HL-60/S4 treated with phorbol 12-myristate 13-acetate at 8.2 ng/mL for 4 days and 3 days (cell line): ENCODE measurements at regions not wholly inside any gene's neighbourhood (a gene's known extent, or its start where the extent isn't known, plus 50 kb on each side); places are given as distances from the start of the nearest gene placed in this dataset.

Experiments
- in situ Hi-C: fragments of 300-500 bp; cut with MboI; formaldehyde crosslinking; loops from 2 replicates; pipeline ENCODE4 v1.15.0; 2022; ENCODE audit warnings: low sequenced_read_pairs

GRCh38 chr11:91199866-91200265 lies 977.0 kb upstream of the CHORDC1 start:
- in situ Hi-C loops = no loop called here

- in situ Hi-C loops = no loop called here
Measured at GRCh38 chr11:91194546-91194945, 971.7 kb upstream of the CHORDC1 start.

GRCh38 chr11:91188484-91188883 lies 965.6 kb upstream of the CHORDC1 start:
- in situ Hi-C loops = no loop called here

GRCh38 chr11:91187314-91187713 lies 964.5 kb upstream of the CHORDC1 start:
- in situ Hi-C loops = no loop called here

- in situ Hi-C loops = no loop called here
Measured at GRCh38 chr11:91178366-91178765, 955.5 kb upstream of the CHORDC1 start.

- in situ Hi-C loops = no loop called here
Measured at GRCh38 chr11:91174734-91175133, 951.9 kb upstream of the CHORDC1 start.

GRCh38 chr11:91174193-91174592 lies 951.3 kb upstream of the CHORDC1 start:
- in situ Hi-C loops = no loop called here

GRCh38 chr11:91173701-91174100 lies 950.9 kb upstream of the CHORDC1 start:
- in situ Hi-C loops = no loop called here

- in situ Hi-C loops = no loop called here
Measured at GRCh38 chr11:91170711-91171110, 947.9 kb upstream of the CHORDC1 start.

- in situ Hi-C loops = no loop called here
Measured at GRCh38 chr11:91164452-91164822, 941.6 kb upstream of the CHORDC1 start.

- in situ Hi-C loops = no loop called here
Measured at GRCh38 chr11:91163619-91164451, 941.0 kb upstream of the CHORDC1 start.

- in situ Hi-C loops = no loop called here
Measured at GRCh38 chr11:91160661-91161060, 937.8 kb upstream of the CHORDC1 start.

- in situ Hi-C loops = no loop called here
Measured at GRCh38 chr11:91158891-91159537, 936.2 kb upstream of the CHORDC1 start.

GRCh38 chr11:91158297-91158696 lies 935.4 kb upstream of the CHORDC1 start:
- in situ Hi-C loops = no loop called here

GRCh38 chr11:91156041-91156440 lies 933.2 kb upstream of the CHORDC1 start:
- in situ Hi-C loops = no loop called here

GRCh38 chr11:91147885-91148284 lies 925.0 kb upstream of the CHORDC1 start:
- in situ Hi-C loops = no loop called here

GRCh38 chr11:91141655-91142054 lies 918.8 kb upstream of the CHORDC1 start:
- in situ Hi-C loops = no loop called here

- in situ Hi-C loops = no loop called here
Measured at GRCh38 chr11:91136631-91137030, 913.8 kb upstream of the CHORDC1 start.

- in situ Hi-C loops = no loop called here
Measured at GRCh38 chr11:91133361-91133760, 910.5 kb upstream of the CHORDC1 start.

- in situ Hi-C loops = no loop called here
Measured at GRCh38 chr11:91129596-91129995, 906.7 kb upstream of the CHORDC1 start.

GRCh38 chr11:91124363-91124762 lies 901.5 kb upstream of the CHORDC1 start:
- in situ Hi-C loops = no loop called here

GRCh38 chr11:91115116-91115515 lies 892.3 kb upstream of the CHORDC1 start:
- in situ Hi-C loops = no loop called here
